B cell (primary cell): ENCODE measurements at regions not wholly inside any gene's neighbourhood (a gene's known extent, or its start where the extent isn't known, plus 50 kb on each side); places are given as distances from the start of the nearest gene placed in this dataset.

ENCODE experiments used
- ATAC-seq: fragments of 200-7000 bp; cut with Tn5 transposase; one replicate; pipeline ENCODE4 v1.10.0; 2021; ENCODE audit warnings: low read depth, mild to moderate bottlenecking, moderate number of reproducible peaks, moderate library complexity
- CTCF ChIA-PET: fragments of 350-600 bp; sonication (Branson Sonifier 250); formaldehyde crosslinking; loops from one replicate; lab custom pipeline; 2021; ENCODE audit warnings: antibody characterized with exemption, inconsistent platforms; lab: Charles Lee
- POLR2A ChIA-PET: fragments of 350-600 bp; sonication (Branson Sonifier 250); formaldehyde crosslinking; loops from one replicate; lab custom pipeline; 2021; ENCODE audit warnings: antibody characterized with exemption; lab: Charles Lee
- DNase-seq: peaks from one replicate; pipeline ENCODE4 v3.0.0; 2013
- H2AFZ ChIP-seq: 2 replicates; pipeline ENCODE4 v1.6.1; 2012; ENCODE audit warnings: mild to moderate bottlenecking, low read depth, low read length; ENCODE audit not compliant: insufficient read depth, poor library complexity, severe bottlenecking
- H3K27ac ChIP-seq, 2 donors: 1 replicate in 1 of 2; 2 replicates in 1 of 2; pipeline ENCODE4 v1.5.1; 2012 to 2013; ENCODE audit warnings: low read length in 2 of 2, mild to moderate bottlenecking in 2 of 2, moderate library complexity in 1 of 2
- H3K27me3 ChIP-seq, 4 experiments: fragments of 200-600 bp in 1 of 4; sonication (generic) in 1 of 4; replicated peaks in 1 of 4; 1 replicate in 2 of 4; 2 replicates in 2 of 4; pipeline versions ENCODE4 v1.6.1 to v1.7.0; 2013 to 2016; ENCODE audit warnings: low read length in 3 of 4, mild to moderate bottlenecking in 2 of 4, mixed read lengths in 1 of 4, moderate library complexity in 1 of 4; ENCODE audit not compliant: insufficient read depth in 4 of 4, control insufficient read depth in 3 of 4; ENCODE audit errors: control extremely low read depth in 1 of 4
- H3K36me3 ChIP-seq, 2 experiments: replicated peaks in 1 of 2; 1 replicate in 1 of 2; 2 replicates in 1 of 2; pipeline versions ENCODE4 v1.6.1 to v1.7.1; 2013; ENCODE audit warnings: low read length in 1 of 2; ENCODE audit not compliant: insufficient read depth in 2 of 2, control insufficient read depth in 1 of 2; ENCODE audit errors: control extremely low read depth in 1 of 2, extremely low read depth in 1 of 2
- H3K4me1 ChIP-seq, 2 donors: fragments of 200-600 bp in 1 of 2; sonication (generic) in 1 of 2; 1 replicate in 1 of 2; 2 replicates in 1 of 2; pipeline versions ENCODE4 v1.5.1 to v1.6.1; 2013 to 2017; ENCODE audit warnings: low read length in 2 of 2; ENCODE audit not compliant: control insufficient read depth in 2 of 2, insufficient read depth in 2 of 2
- H3K4me2 ChIP-seq: replicated peaks from 2 replicates; pipeline ENCODE3; 2012; ENCODE audit warnings: mild to moderate bottlenecking, low read depth, low read length; ENCODE audit not compliant: poor library complexity, severe bottlenecking
- H3K4me3 ChIP-seq, 5 experiments: fragments of 200-600 bp in 1 of 5; sonication (generic) in 1 of 5; 1 replicate in 3 of 5; 2 replicates in 2 of 5; pipeline versions ENCODE4 v1.5.1 to v1.7.0; 2011 to 2016; ENCODE audit warnings: low read length in 4 of 5, mild to moderate bottlenecking in 4 of 5, low read depth in 2 of 5, control low read depth in 1 of 5, moderate library complexity in 1 of 5; ENCODE audit not compliant: insufficient read depth in 1 of 5; ENCODE audit errors: control extremely low read depth in 1 of 5, extremely low read depth in 1 of 5
- H3K79me2 ChIP-seq: fragments of 200-600 bp; sonication (generic); one replicate; pipeline ENCODE4 v1.6.0; 2016; ENCODE audit warnings: low read length; ENCODE audit not compliant: control insufficient read depth, insufficient read depth
- H3K9ac ChIP-seq: fragments of 200-600 bp; sonication (generic); 2 replicates; pipeline ENCODE4 v1.6.1; 2017; ENCODE audit warnings: mild to moderate bottlenecking, low read length, moderate library complexity
- H3K9me3 ChIP-seq, 3 donors: one replicate each; pipeline versions ENCODE4 v1.6.1 to v1.7.1; 2013; ENCODE audit warnings: low read length in 2 of 3; ENCODE audit not compliant: control insufficient read depth in 2 of 3, insufficient read depth in 1 of 3; ENCODE audit errors: control extremely low read depth in 1 of 3
- H4K20me1 ChIP-seq: 2 replicates; pipeline ENCODE4 v1.6.0; 2012; ENCODE audit warnings: mild to moderate bottlenecking, low read length; ENCODE audit not compliant: insufficient read depth, control insufficient read depth, poor library complexity, severe bottlenecking
- H3K27ac Mint-ChIP-seq: one replicate; pipeline ENCODE4 v1.8.0; 2021; ENCODE audit warnings: mixed read lengths
- H3K27me3 Mint-ChIP-seq: one replicate; pipeline ENCODE4 v1.8.0; 2021; ENCODE audit warnings: mixed read lengths
- H3K4me1 Mint-ChIP-seq: one replicate; pipeline ENCODE4 v1.8.0; 2021; ENCODE audit warnings: mixed read lengths
- H3K4me3 Mint-ChIP-seq: one replicate; pipeline ENCODE4 v1.8.0; 2021; ENCODE audit warnings: mixed read lengths
- H3K9me3 Mint-ChIP-seq: one replicate; pipeline ENCODE4 v1.8.0; 2022; ENCODE audit warnings: mixed read lengths; ENCODE audit not compliant: insufficient read depth
- EZH2 ChIP-seq: IDR thresholded peaks from 2 replicates; pipeline ENCODE4 v1.6.1; 2012; ENCODE audit warnings: borderline replicate concordance, low read depth, mild to moderate bottlenecking, moderate library complexity, low read length; ENCODE audit not compliant: insufficient read depth, poor library complexity, severe bottlenecking
- WGBS: methylation state at CpG from one replicate; pipeline ENCODE4 v1.1.5; 2013; ENCODE audit warnings: missing lambda C conversion rate; ENCODE audit not compliant: insufficient coverage; 5-methylcytosine and 5-hydroxymethylcytosine counted together
- intact Hi-C: fragments of 100-400 bp; cut with micrococcal nuclease; formaldehyde crosslinking; loops from one replicate; pipeline ENCODE4 v1.10.0; 2022
- TF ChIP-seq, protein P1 (sequence below): fragments of 200-600 bp; IDR thresholded peaks from one replicate; pipeline ENCODE4 v1.8.0; 2022; ENCODE audit warnings: antibody characterized with exemption, mild to moderate bottlenecking

DNA sequence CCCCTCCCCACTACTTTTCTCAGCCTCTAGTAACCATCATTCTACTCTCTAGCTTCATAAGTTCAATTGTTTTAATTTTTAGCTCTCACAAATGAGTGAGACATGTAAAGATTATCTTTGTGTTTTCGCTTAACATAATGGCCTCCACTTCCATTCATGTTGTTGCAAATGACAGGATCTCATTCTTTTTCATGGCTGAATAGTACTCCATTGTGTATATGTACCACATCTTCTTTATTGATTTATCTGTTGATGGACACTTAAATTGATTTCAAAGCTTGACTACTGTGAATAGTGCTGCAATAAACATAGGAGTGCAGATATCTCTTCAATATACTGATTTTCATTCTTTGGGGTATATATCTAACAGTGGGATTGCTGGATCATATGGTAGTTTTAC is 699.8 kb upstream of the NR2F2 start:
- Histone ChIP-seq H3K27me3 (no peaks in the 10 kb centered on the region), H3K4me1 (no peaks in the 10 kb centered on the region), H3K36me3 (no peaks in the 10 kb centered on the region), H3K9me3 (peaks cover 0 to 3% (median 0%) of the 10 kb centered on the region in 3 donors), H3K27ac (no peak overlapping the region), H3K4me2 (no peak overlapping the region), H2AFZ (no peak overlapping the region), H4K20me1 (no peaks in the 10 kb centered on the region), H3K4me3 (no peak overlapping the region), H3K9ac (no peak overlapping the region), H3K79me2 (no peaks in the 10 kb centered on the region)
- TF ChIP-seq, protein P1, sequence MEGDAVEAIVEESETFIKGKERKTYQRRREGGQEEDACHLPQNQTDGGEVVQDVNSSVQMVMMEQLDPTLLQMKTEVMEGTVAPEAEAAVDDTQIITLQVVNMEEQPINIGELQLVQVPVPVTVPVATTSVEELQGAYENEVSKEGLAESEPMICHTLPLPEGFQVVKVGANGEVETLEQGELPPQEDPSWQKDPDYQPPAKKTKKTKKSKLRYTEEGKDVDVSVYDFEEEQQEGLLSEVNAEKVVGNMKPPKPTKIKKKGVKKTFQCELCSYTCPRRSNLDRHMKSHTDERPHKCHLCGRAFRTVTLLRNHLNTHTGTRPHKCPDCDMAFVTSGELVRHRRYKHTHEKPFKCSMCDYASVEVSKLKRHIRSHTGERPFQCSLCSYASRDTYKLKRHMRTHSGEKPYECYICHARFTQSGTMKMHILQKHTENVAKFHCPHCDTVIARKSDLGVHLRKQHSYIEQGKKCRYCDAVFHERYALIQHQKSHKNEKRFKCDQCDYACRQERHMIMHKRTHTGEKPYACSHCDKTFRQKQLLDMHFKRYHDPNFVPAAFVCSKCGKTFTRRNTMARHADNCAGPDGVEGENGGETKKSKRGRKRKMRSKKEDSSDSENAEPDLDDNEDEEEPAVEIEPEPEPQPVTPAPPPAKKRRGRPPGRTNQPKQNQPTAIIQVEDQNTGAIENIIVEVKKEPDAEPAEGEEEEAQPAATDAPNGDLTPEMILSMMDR = no peak
- no peak for TF ChIP-seq EZH2
- no peak overlapping the region for H3K4me3 Mint-ChIP-seq
- DNase-seq (no peak), ATAC-seq (no peak)
- no peaks in the 10 kb centered on the region for H3K4me1 Mint-ChIP-seq
- no CpG with 5 or more reads among the region's 1 CpG for WGBS
- intact Hi-C loops = no loop called here
- H3K27me3 Mint-ChIP-seq = no peaks in the 10 kb centered on the region
- CTCF ChIA-PET = no interaction called here
- POLR2A ChIA-PET = no interaction called here
- no peak overlapping the region for H3K27ac Mint-ChIP-seq
- peaks cover 6% of the 10 kb centered on the region for H3K9me3 Mint-ChIP-seq

DNA sequence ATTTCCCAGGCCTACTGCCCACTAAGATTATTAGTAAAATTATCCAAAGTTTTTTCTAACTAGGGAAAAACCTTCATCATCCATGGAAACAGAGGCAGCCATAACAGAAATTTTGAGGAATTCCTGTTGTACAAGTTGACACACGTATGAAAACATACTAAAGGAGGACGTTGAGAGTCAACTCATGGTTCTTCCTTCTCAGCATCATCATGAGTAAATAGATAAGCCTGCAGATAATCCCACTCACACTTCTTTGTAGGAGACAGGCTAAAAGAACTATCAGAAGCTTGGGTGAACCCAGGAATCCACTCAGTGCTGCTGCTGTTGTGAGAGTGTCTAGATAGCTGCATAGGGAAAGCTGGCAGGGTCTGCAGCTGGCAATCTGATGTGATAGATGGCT is 694.8 kb upstream of the NR2F2 start:
- H3K27me3 Mint-ChIP-seq = no peaks in the 10 kb centered on the region
- WGBS = 83% methylated on average over 2 of the region's 2 CpGs
- Histone ChIP-seq H3K36me3 (no peaks in the 10 kb centered on the region), H3K4me3 (no peak overlapping the region), H3K27ac (no peak overlapping the region), H2AFZ (no peak overlapping the region), H3K9ac (no peak overlapping the region), H3K79me2 (no peaks in the 10 kb centered on the region), H3K4me2 (no peak overlapping the region), H3K27me3 (no peaks in the 10 kb centered on the region), H4K20me1 (no peaks in the 10 kb centered on the region), H3K4me1 (no peaks in the 10 kb centered on the region), H3K9me3 (no peaks in the 10 kb centered on the region)
- DNase-seq = no peak
- CTCF ChIA-PET = no interaction called here
- H3K4me1 Mint-ChIP-seq = no peaks in the 10 kb centered on the region
- TF ChIP-seq EZH2 = no peak
- TF ChIP-seq, protein P1 = no peak
- no peak for ATAC-seq
- POLR2A ChIA-PET = no interaction called here
- no peak overlapping the region for H3K27ac Mint-ChIP-seq
- H3K4me3 Mint-ChIP-seq = no peak overlapping the region
- intact Hi-C loops = no loop called here
- H3K9me3 Mint-ChIP-seq = peaks cover 9% of the 10 kb centered on the region
